ENCODE measurements at regions not wholly inside any gene's neighbourhood (a gene's known extent, or its start where the extent isn't known, plus 50 kb on each side); places are given as distances from the start of the nearest gene placed in this dataset.

DNA sequence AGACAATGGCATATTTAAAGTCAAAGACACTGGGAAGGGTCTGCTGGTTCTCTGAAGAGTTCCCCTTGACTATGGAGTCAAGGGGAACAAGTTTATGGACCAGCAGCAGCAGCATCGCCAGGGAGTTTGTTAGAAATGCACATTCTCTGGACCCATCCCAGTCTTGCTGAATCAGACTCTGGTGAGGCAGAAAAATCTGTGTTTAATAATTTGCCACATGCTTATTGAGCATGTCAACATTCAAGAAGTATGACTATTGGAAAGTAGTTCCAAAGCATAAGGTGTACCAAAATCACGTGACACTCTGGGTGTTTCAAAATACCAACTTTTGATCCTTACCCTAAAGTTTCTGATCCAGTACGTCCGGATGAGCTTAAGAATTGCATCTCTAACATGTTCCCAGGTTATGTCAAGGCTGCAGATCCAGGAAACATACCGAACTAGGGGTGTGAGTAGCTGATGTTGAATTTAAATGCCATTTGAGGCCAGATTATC, 853.8 kb downstream of the TMEM182 start:
- TF ChIP-seq POLR2A (IDR thresholded peaks at IDR 0.05) (no peak), POLR2AphosphoS5 (IDR thresholded peaks at IDR 0.05) (no peak)
- TF ChIP-seq, protein P1, sequence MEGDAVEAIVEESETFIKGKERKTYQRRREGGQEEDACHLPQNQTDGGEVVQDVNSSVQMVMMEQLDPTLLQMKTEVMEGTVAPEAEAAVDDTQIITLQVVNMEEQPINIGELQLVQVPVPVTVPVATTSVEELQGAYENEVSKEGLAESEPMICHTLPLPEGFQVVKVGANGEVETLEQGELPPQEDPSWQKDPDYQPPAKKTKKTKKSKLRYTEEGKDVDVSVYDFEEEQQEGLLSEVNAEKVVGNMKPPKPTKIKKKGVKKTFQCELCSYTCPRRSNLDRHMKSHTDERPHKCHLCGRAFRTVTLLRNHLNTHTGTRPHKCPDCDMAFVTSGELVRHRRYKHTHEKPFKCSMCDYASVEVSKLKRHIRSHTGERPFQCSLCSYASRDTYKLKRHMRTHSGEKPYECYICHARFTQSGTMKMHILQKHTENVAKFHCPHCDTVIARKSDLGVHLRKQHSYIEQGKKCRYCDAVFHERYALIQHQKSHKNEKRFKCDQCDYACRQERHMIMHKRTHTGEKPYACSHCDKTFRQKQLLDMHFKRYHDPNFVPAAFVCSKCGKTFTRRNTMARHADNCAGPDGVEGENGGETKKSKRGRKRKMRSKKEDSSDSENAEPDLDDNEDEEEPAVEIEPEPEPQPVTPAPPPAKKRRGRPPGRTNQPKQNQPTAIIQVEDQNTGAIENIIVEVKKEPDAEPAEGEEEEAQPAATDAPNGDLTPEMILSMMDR (IDR thresholded peaks at IDR 0.05): no peak
